SK-N-MC (cell line): ENCODE measurements at regions not wholly inside any gene's neighbourhood (a gene's known extent, or its start where the extent isn't known, plus 50 kb on each side); places are given as distances from the start of the nearest gene placed in this dataset.

Experiments used
- EZH2 ChIP-seq: fragments of 200-600 bp; sonication (generic); IDR thresholded peaks from one replicate; pipeline ENCODE4 v1.6.1; 2017; ENCODE audit warnings: antibody characterized with exemption
- FOXP2 ChIP-seq: optimal IDR thresholded peaks from 2 replicates; pipeline ENCODE3; 2011; ENCODE audit warnings: mild to moderate bottlenecking, moderate library complexity; ENCODE audit not compliant: insufficient read depth; ENCODE audit errors: extremely low read length, control extremely low read depth
- POLR2AphosphoS5 ChIP-seq: IDR thresholded peaks from 2 replicates; pipeline ENCODE4 v1.6.1; 2012; ENCODE audit warnings: mild to moderate bottlenecking, low read depth, low read length, borderline replicate concordance

DNA sequence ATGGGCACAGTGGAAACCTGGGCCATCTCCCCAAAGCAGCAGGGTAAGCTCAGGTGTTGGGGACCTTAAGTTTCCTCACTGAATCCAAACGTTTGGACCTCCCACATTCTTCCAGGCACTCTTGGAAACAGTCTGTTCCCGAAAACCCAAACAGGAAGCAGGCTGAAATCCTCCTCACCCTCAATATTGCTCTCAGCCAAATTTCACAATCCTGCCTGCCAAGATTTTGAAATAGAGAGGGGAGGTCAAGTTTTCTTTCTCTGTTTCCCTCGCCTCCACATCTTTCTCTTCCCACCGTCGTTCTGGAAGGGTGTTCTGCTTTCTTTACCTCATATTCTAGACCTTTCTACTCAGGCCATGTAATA lies 392.0 kb upstream of the SASH1 start:
- TF ChIP-seq POLR2AphosphoS5 (no peak), EZH2 (no peak), FOXP2 (no peak)
